Upper lobe of left lung (tissue), 6 donors: ENCODE measurements at regions not wholly inside any gene's neighbourhood (a gene's known extent, or its start where the extent isn't known, plus 50 kb on each side); places are given as distances from the start of the nearest gene placed in this dataset.

Experiments
- ATAC-seq, 2 donors: fragments of 200-7000 bp; cut with Tn5 transposase; one replicate each; pipeline ENCODE4 v1.9.1; 2022; ENCODE audit warnings: mild to moderate bottlenecking in 2 of 2, moderate library complexity in 2 of 2; ENCODE audit not compliant: low FRiP score in 2 of 2
- DNase-seq, 2 donors: peaks; one replicate each; pipeline ENCODE4 v3.0.0-alpha.2; 2019 to 2020
- H3K27ac ChIP-seq, 4 donors: fragments of 200-600 bp; sonication (generic); one replicate each; pipeline ENCODE4 v1.5.1; 2016 to 2019
- H3K27me3 ChIP-seq, 4 donors: fragments of 200-600 bp; sonication (generic); one replicate each; pipeline ENCODE4 v1.5.1; 2017 to 2019
- H3K36me3 ChIP-seq, 4 donors: fragments of 200-600 bp; sonication (generic); one replicate each; pipeline ENCODE4 v1.5.1; 2016 to 2019
- H3K4me1 ChIP-seq, 4 donors: fragments of 200-600 bp; sonication (generic); one replicate each; pipeline ENCODE4 v1.5.1; 2018 to 2019
- H3K4me3 ChIP-seq, 4 donors: fragments of 200-600 bp; sonication (generic); one replicate each; pipeline ENCODE4 v1.5.1; 2017 to 2019; ENCODE audit warnings: mild to moderate bottlenecking in 2 of 4, moderate library complexity in 1 of 4
- H3K9me3 ChIP-seq, 4 donors: fragments of 200-600 bp; sonication (generic); one replicate each; pipeline ENCODE4 v1.5.1; 2018 to 2019
- EP300 ChIP-seq, 4 donors: sonication (generic); formaldehyde crosslinking; IDR thresholded peaks; one replicate each; pipeline ENCODE4 v1.5.1; 2017; ENCODE audit warnings: antibody characterized with exemption in 4 of 4, control low read depth in 2 of 4
- POLR2A ChIP-seq, 4 donors: fragments of 450-650 bp; IDR thresholded peaks; one replicate each; pipeline ENCODE4 v1.5.1; 2016 to 2017; ENCODE audit warnings: antibody characterized with exemption in 4 of 4, mild to moderate bottlenecking in 2 of 4
- POLR2AphosphoS5 ChIP-seq, 2 donors: sonication (generic); formaldehyde crosslinking; IDR thresholded peaks; one replicate each; pipeline ENCODE4 v1.5.1; 2017; ENCODE audit warnings: antibody characterized with exemption in 2 of 2
- WGBS, 2 donors: methylation state at CpG; one replicate each; pipeline ENCODE4 v1.1.5; 2017 to 2018; 5-methylcytosine and 5-hydroxymethylcytosine counted together
- TF ChIP-seq, protein P1 (sequence below), 6 experiments: fragments of 450-650 bp in 4 of 6; fragments of 200-600 bp in 2 of 6; sonication (generic) in 2 of 6; IDR thresholded peaks; one replicate each; pipeline ENCODE4 v1.5.1; 2016 to 2019; ENCODE audit warnings: antibody characterized with exemption in 6 of 6
- donor health status: DM: no; HTN: no; CAD: no; lungs with moderate emphysema.
- donor health status: DM: no; HTN: yes; CAD: no; lungs with severe emphysema.

DNA sequence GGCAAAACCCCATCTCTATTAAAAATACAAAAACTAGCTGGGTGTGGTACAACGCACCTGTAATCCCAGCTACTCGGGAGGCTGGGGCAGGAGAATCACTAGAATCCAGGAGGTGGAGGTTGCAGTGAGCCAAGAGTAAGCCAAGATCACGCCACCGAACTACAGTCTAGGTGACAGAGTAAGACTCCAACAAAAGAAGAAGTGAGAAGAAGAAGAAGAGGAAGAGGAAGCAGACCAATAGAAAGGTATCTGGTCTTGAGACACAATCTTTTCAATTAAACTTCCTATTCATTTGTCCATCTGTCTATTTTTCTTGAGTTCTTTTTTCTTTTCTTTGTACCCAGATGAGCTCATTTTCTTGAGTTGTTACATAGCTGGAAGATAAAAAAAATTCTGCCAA is 55.7 kb upstream of the ACADM start:
- Histone ChIP-seq H3K4me1 (no peaks in the 10 kb centered on the region), H3K36me3 (no peaks in the 10 kb centered on the region), H3K9me3 (no peaks in the 10 kb centered on the region), H3K27me3 (no peaks in the 10 kb centered on the region), H3K27ac (no peak overlapping the region), H3K4me3 (no peak overlapping the region)
- 62 to 87% methylated on average over 4 of the region's 4 CpGs for WGBS, 2 donors
- DNase-seq = no peak
- no peak for ATAC-seq
- TF ChIP-seq POLR2A (IDR thresholded peaks at IDR 0.05) = no peak
- no peak for TF ChIP-seq POLR2AphosphoS5 (IDR thresholded peaks at IDR 0.05)
- no peak for TF ChIP-seq EP300 (IDR thresholded peaks at IDR 0.05)
- TF ChIP-seq, protein P1, sequence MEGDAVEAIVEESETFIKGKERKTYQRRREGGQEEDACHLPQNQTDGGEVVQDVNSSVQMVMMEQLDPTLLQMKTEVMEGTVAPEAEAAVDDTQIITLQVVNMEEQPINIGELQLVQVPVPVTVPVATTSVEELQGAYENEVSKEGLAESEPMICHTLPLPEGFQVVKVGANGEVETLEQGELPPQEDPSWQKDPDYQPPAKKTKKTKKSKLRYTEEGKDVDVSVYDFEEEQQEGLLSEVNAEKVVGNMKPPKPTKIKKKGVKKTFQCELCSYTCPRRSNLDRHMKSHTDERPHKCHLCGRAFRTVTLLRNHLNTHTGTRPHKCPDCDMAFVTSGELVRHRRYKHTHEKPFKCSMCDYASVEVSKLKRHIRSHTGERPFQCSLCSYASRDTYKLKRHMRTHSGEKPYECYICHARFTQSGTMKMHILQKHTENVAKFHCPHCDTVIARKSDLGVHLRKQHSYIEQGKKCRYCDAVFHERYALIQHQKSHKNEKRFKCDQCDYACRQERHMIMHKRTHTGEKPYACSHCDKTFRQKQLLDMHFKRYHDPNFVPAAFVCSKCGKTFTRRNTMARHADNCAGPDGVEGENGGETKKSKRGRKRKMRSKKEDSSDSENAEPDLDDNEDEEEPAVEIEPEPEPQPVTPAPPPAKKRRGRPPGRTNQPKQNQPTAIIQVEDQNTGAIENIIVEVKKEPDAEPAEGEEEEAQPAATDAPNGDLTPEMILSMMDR (IDR thresholded peaks at IDR 0.05) = no peak

DNA sequence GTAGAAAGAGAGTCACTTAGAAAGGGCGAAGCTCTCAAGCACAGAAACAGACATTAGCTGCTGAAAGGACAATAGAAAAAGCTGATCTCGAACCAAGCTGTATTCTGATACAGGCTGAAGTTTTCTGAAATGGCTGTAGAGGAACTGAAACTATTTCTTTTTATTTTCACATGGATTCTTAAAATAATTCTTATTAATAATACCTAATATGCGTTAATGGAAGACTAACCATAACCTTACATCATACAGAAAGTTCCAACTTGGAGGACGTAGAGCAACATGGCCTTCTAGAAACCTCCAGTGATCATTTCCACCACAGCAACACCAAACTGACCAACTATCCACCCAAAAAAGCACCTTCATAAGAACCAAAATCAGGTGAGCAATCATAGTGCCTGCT is 52.8 kb upstream of the ACADM start:
- ATAC-seq (no peak), DNase-seq (no peak)
- Histone ChIP-seq H3K4me1 (no peaks in the 10 kb centered on the region), H3K9me3 (no peaks in the 10 kb centered on the region), H3K27me3 (no peaks in the 10 kb centered on the region), H3K27ac (no peak overlapping the region), H3K36me3 (no peaks in the 10 kb centered on the region), H3K4me3 (no peak overlapping the region)
- TF ChIP-seq POLR2A (IDR thresholded peaks at IDR 0.05) (no peak), EP300 (IDR thresholded peaks at IDR 0.05) (no peak), POLR2AphosphoS5 (IDR thresholded peaks at IDR 0.05) (no peak)
- TF ChIP-seq, protein P1 (IDR thresholded peaks at IDR 0.05) = no peak
- WGBS, 2 donors = 88 to 91% methylated on average over 4 of the region's 4 CpGs

DNA sequence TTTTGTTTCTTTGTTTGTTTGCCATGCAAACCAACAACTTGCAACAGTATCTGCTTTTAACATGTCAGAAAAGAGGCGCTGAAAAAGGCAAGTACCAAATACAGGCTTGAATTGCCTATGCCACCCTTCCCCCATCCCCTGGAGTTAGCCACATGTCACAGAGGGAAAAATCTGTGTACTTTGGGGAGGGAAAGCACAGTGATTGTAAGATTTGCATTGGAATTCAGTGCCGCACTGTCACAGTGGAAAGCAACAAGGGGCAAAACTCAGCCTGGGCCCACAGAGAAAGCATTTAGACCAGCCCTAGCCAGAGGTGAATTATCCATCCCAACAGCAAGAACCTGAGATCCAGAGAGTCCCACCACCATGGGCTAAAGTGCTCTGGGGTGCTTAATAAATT is 52.4 kb upstream of the ACADM start:
- H3K4me3 ChIP-seq = no peak overlapping the region
- H3K36me3 ChIP-seq = no peaks in the 10 kb centered on the region
- DNase-seq = no peak
- H3K4me1 ChIP-seq = no peaks in the 10 kb centered on the region
- no peak for ATAC-seq
- H3K27me3 ChIP-seq = no peaks in the 10 kb centered on the region
- H3K9me3 ChIP-seq = no peaks in the 10 kb centered on the region
- no peak for TF ChIP-seq EP300 (IDR thresholded peaks at IDR 0.05)
- TF ChIP-seq POLR2A (IDR thresholded peaks at IDR 0.05) = no peak
- TF ChIP-seq, protein P1 (IDR thresholded peaks at IDR 0.05) = no peak
- TF ChIP-seq POLR2AphosphoS5 (IDR thresholded peaks at IDR 0.05) = no peak
- H3K27ac ChIP-seq = no peak overlapping the region
- WGBS, 2 donors = 97 to 100% methylated on average over 2 of the region's 2 CpGs

DNA sequence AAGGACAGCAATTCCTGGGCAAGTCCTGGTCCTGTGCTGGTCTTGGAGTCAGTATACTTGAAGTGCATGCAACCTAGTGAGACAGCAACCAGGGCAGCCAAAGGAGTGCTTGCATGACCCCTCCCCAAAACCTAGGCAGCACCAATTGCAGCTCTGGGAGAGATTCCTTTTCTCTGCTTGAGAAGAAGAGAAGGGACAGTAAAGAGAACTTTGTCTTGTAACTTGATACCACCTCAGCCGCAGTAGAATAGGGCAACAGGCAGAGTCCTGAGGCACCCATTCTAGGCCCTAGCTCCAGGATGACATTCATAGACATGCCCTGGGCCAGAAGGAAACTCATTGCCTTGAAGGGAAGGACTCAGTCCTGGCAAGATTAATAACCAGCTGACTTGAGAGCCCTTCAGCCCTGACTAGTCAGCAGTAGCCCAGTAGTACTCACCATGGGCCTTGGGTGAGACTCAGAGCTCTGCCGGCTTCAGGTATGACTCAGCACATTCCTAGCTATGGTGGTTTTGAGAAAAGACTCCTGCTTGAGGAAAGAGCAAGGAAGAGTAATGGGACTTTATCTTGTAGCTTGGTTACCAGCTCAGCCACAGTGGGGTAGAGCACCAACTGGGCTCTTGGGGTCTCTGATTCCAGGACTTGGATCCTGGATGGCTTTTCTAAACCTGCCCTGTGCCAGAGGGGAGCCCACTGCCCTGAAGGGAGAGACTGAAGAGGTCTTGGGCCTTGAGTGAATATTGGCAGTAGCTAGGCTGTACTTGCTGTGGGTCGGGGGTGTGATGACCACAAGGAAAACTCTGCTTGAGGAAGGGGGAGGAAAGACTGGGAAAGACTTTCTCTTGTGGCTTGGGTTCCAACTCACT is 51.7 kb upstream of the ACADM start:
- no peak overlapping the region for H3K4me3 ChIP-seq
- TF ChIP-seq, protein P1 (IDR thresholded peaks at IDR 0.05) = no peak
- TF ChIP-seq EP300 (IDR thresholded peaks at IDR 0.05) (no peak), POLR2AphosphoS5 (IDR thresholded peaks at IDR 0.05) (no peak), POLR2A (IDR thresholded peaks at IDR 0.05) (no peak)
- peak in 1 of 2 donors; percentile 83 for ATAC-seq
- no peaks in the 10 kb centered on the region for H3K4me1 ChIP-seq
- no peaks in the 10 kb centered on the region for H3K9me3 ChIP-seq
- H3K27me3 ChIP-seq = no peaks in the 10 kb centered on the region
- H3K27ac ChIP-seq = no peak overlapping the region
- 64 to 68% methylated on average over 3 of the region's 3 CpGs for WGBS, 2 donors
- peak in 1 of 2 donors; percentile 72 for DNase-seq
- H3K36me3 ChIP-seq = no peaks in the 10 kb centered on the region

GRCh38 chr1:75673399-75673798 is 51.1 kb upstream of the ACADM start:
- ATAC-seq (peak in 1 of 2 donors; percentile 57), DNase-seq (no peak)
- H3K36me3 ChIP-seq = no peaks in the 10 kb centered on the region
- WGBS, 2 donors = 92% methylated on average over 1 of the region's 1 CpG; no CpG with 5 or more reads in 1 of the 2 donors
- TF ChIP-seq POLR2A (IDR thresholded peaks at IDR 0.05) (no peak), EP300 (IDR thresholded peaks at IDR 0.05) (no peak), POLR2AphosphoS5 (IDR thresholded peaks at IDR 0.05) (no peak)
- TF ChIP-seq, protein P1 (IDR thresholded peaks at IDR 0.05) = no peak
- H3K27ac ChIP-seq = no peak overlapping the region
- no peak overlapping the region for H3K4me3 ChIP-seq
- no peaks in the 10 kb centered on the region for H3K4me1 ChIP-seq
- no peaks in the 10 kb centered on the region for H3K9me3 ChIP-seq
- no peaks in the 10 kb centered on the region for H3K27me3 ChIP-seq
